HEK293 (cell line): ENCODE measurements at regions not wholly inside any gene's neighbourhood (a gene's known extent, or its start where the extent isn't known, plus 50 kb on each side); places are given as distances from the start of the nearest gene placed in this dataset.

Source experiments
- CTCF ChIA-PET: fragments of 350-600 bp; formaldehyde crosslinking; extraction: SDS; loops from one replicate; lab custom pipeline; 2021; ENCODE audit warnings: antibody characterized with exemption; lab: Yijun Ruan, JAX
- POLR2A ChIA-PET: fragments of 300-600 bp; formaldehyde crosslinking; extraction: SDS; loops from one replicate; lab custom pipeline; 2020; ENCODE audit warnings: antibody characterized with exemption, inconsistent platforms; lab: Yijun Ruan, JAX
- H3K27ac ChIP-seq: fragments of 200-500 bp; sonication (Bioruptor generic); 2 replicates; pipeline ENCODE4 v1.5.1; 2014; ENCODE audit warnings: low read depth, low read length, control low read depth, inconsistent platforms; ENCODE audit errors: extremely low read depth
- H3K36me3 ChIP-seq, 2 experiments: fragments of 200-500 bp in 1 of 2; sonication (Bioruptor generic) in 1 of 2; 1 replicate in 1 of 2; 2 replicates in 1 of 2; pipeline ENCODE4 v1.5.1; 2014 to 2017; ENCODE audit warnings: inconsistent platforms in 2 of 2, low read length in 2 of 2; ENCODE audit not compliant: control insufficient read depth in 2 of 2, insufficient read depth in 1 of 2
- H3K4me1 ChIP-seq: fragments of 200-500 bp; sonication (Bioruptor generic); 2 replicates; pipeline ENCODE4 v1.5.1; 2014; ENCODE audit warnings: mild to moderate bottlenecking, low read length, inconsistent platforms; ENCODE audit not compliant: control insufficient read depth, insufficient read depth
- H3K4me3 ChIP-seq: 2 replicates; pipeline ENCODE4 v1.5.1; 2011; ENCODE audit warnings: low read depth, mild to moderate bottlenecking, control low read depth, low read length, moderate library complexity
- H3K9me3 ChIP-seq: fragments of 200-500 bp; sonication (Bioruptor generic); 2 replicates; pipeline ENCODE4 v1.5.1; 2014; ENCODE audit warnings: low read depth, low read length, inconsistent platforms; ENCODE audit not compliant: control insufficient read depth, insufficient read depth
- BCL11B ChIP-seq: fragments of 450-650 bp; formaldehyde crosslinking; IDR thresholded peaks from 2 replicates; pipeline ENCODE4 v1.5.1; 2016; ENCODE audit warnings: low read depth, missing biosample characterization, missing genetic modification characterization
- HOXA7 ChIP-seq: sonication (generic); formaldehyde crosslinking; IDR thresholded peaks from 2 replicates; pipeline ENCODE4 v1.8.1; 2022; ENCODE audit warnings: missing genetic modification reagents, borderline replicate concordance
- INSM2 ChIP-seq: fragments of 450-650 bp; formaldehyde crosslinking; IDR thresholded peaks from 2 replicates; pipeline ENCODE4 v1.5.1; 2016; ENCODE audit warnings: missing biosample characterization, missing genetic modification characterization
- PRDM2 ChIP-seq: fragments of 450-650 bp; formaldehyde crosslinking; IDR thresholded peaks from 2 replicates; pipeline ENCODE4 v1.5.1; 2016; ENCODE audit warnings: missing biosample characterization, missing genetic modification characterization, borderline replicate concordance
- SP7 ChIP-seq: fragments of 450-650 bp; formaldehyde crosslinking; IDR thresholded peaks from 2 replicates; pipeline ENCODE4 v1.5.1; 2016; ENCODE audit warnings: missing biosample characterization, missing genetic modification characterization
- ZNF140 ChIP-seq: fragments of 450-650 bp; formaldehyde crosslinking; IDR thresholded peaks from 2 replicates; pipeline ENCODE4 v1.5.1; 2016; ENCODE audit warnings: missing biosample characterization, missing genetic modification characterization
- ZNF146 ChIP-seq: fragments of 450-650 bp; formaldehyde crosslinking; IDR thresholded peaks from 2 replicates; pipeline ENCODE4 v1.5.1; 2016; ENCODE audit warnings: missing biosample characterization, missing genetic modification characterization
- ZNF391 ChIP-seq: fragments of 450-650 bp; formaldehyde crosslinking; IDR thresholded peaks from 2 replicates; pipeline ENCODE4 v1.5.1; 2016; ENCODE audit warnings: low read depth, missing biosample characterization, missing genetic modification characterization, borderline replicate concordance
- ZNF404 ChIP-seq: fragments of 450-650 bp; formaldehyde crosslinking; IDR thresholded peaks from 2 replicates; pipeline ENCODE4 v1.5.1; 2017; ENCODE audit warnings: missing biosample characterization, missing genetic modification characterization
- ZNF548 ChIP-seq: fragments of 450-650 bp; formaldehyde crosslinking; IDR thresholded peaks from 2 replicates; pipeline ENCODE4 v1.5.1; 2016; ENCODE audit warnings: missing biosample characterization, missing genetic modification characterization
- ZNF660 ChIP-seq: fragments of 450-650 bp; IDR thresholded peaks from 2 replicates; pipeline ENCODE4 v1.5.1; 2018; ENCODE audit warnings: missing biosample characterization, mild to moderate bottlenecking, missing genetic modification characterization
- ZSCAN30 ChIP-seq: fragments of 450-650 bp; IDR thresholded peaks from 2 replicates; pipeline ENCODE4 v1.5.1; 2018; ENCODE audit warnings: missing biosample characterization, mild to moderate bottlenecking, missing genetic modification characterization, moderate library complexity

- no peak for TF ChIP-seq PRDM2
- no peak for TF ChIP-seq BCL11B (tag by site-specific recombination)
- TF ChIP-seq ZNF660 (tag by site-specific recombination), result no peak
- no peak for TF ChIP-seq ZNF404 (tag by site-specific recombination)
- no peaks in the 10 kb centered on the region for H3K9me3 ChIP-seq
- peaks cover 4% of the 10 kb centered on the region; the same call in 1 of the 2 replicates for H3K4me1 ChIP-seq
- no peaks in the 10 kb centered on the region for H3K36me3 ChIP-seq
- POLR2A ChIA-PET, result no interaction called here
- H3K4me3 ChIP-seq, result no peak overlapping the region
- CTCF ChIA-PET, result no interaction called here
- no peak overlapping the region for H3K27ac ChIP-seq
Observed at GRCh38 chr1:87723193-87723592, 394.5 kb downstream of the LMO4 start.

- H3K4me3 ChIP-seq, result no peak overlapping the region
- no peaks in the 10 kb centered on the region for H3K4me1 ChIP-seq
- TF ChIP-seq ZSCAN30 (no peak), ZNF391 (tag by site-specific recombination) (no peak), SP7 (tag by site-specific recombination) (no peak), ZNF146 (tag by site-specific recombination) (peak; percentile 50; the same call in 1 of the 2 replicates), INSM2 (tag by site-specific recombination) (no peak), HOXA7 (CRISPR knock-in tag) (no peak), ZNF140 (tag by site-specific recombination) (no peak)
- no peaks in the 10 kb centered on the region for H3K36me3 ChIP-seq
- ChIA-PET CTCF (no interaction called here), POLR2A (no interaction called here)
- no peaks in the 10 kb centered on the region for H3K9me3 ChIP-seq
- no peak overlapping the region for H3K27ac ChIP-seq
Observed at GRCh38 chr1:87728169-87728568, 399.5 kb downstream of the LMO4 start.

- ChIA-PET POLR2A (interaction anchor here (0.6 kb wide), 1 partner anchor 902 kb away, joined by 3 read pairs; no protein-coding TSS in a partner anchor), CTCF (no interaction called here)
- no peaks in the 10 kb centered on the region for H3K4me1 ChIP-seq
- H3K27ac ChIP-seq, result no peak overlapping the region
- H3K36me3 ChIP-seq, result no peaks in the 10 kb centered on the region
- no peaks in the 10 kb centered on the region for H3K9me3 ChIP-seq
- no peak for TF ChIP-seq ZNF548 (tag by site-specific recombination)
- H3K4me3 ChIP-seq, result no peak overlapping the region
Observed at GRCh38 chr1:87730274-87731216, 401.9 kb downstream of the LMO4 start.
